Esophagus (tissue), 2 donors: ENCODE measurements at regions not wholly inside any gene's neighbourhood (a gene's known extent, or its start where the extent isn't known, plus 50 kb on each side); places are given as distances from the start of the nearest gene placed in this dataset.

Source experiments
- H3K27ac ChIP-seq, 2 donors: one replicate each; pipeline ENCODE4 v1.5.1; 2013; ENCODE audit warnings: low read depth in 2 of 2, mild to moderate bottlenecking in 2 of 2, inconsistent platforms in 1 of 2, low read length in 1 of 2, moderate library complexity in 1 of 2
- H3K27me3 ChIP-seq, 2 donors: one replicate each; pipeline ENCODE4 v1.6.1; 2013; ENCODE audit warnings: low read length in 2 of 2, control low read depth in 1 of 2, mild to moderate bottlenecking in 1 of 2; ENCODE audit not compliant: insufficient read depth in 2 of 2, control insufficient read depth in 1 of 2
- H3K36me3 ChIP-seq, 2 donors: one replicate each; pipeline ENCODE4 v1.6.1; 2013; ENCODE audit warnings: low read length in 1 of 2; ENCODE audit not compliant: control insufficient read depth in 2 of 2, insufficient read depth in 2 of 2
- H3K4me1 ChIP-seq, 2 donors: one replicate each; pipeline ENCODE4 v1.6.1; 2013; ENCODE audit warnings: low read length in 1 of 2; ENCODE audit not compliant: control insufficient read depth in 2 of 2, insufficient read depth in 2 of 2
- H3K4me3 ChIP-seq, 2 donors: one replicate each; pipeline ENCODE4 v1.5.1; 2013; ENCODE audit warnings: low read length in 2 of 2, mild to moderate bottlenecking in 2 of 2, low read depth in 1 of 2, moderate library complexity in 1 of 2
- H3K9me3 ChIP-seq, 2 donors: one replicate each; pipeline ENCODE4 v1.6.1; 2013; ENCODE audit warnings: mild to moderate bottlenecking in 2 of 2, low read depth in 1 of 2, low read length in 1 of 2, moderate library complexity in 1 of 2; ENCODE audit not compliant: control insufficient read depth in 2 of 2, insufficient read depth in 1 of 2
- WGBS, 2 donors: extraction: QIAGEN DNeasy Blood & Tissue Kit; methylation state at CpG; one replicate each; pipeline ENCODE4 v1.1.7; 2013; 5-methylcytosine and 5-hydroxymethylcytosine counted together
- donor health status: healthy with polysubstance abuse.
- donor health status: Bipolar disorder and iron deficiency.

DNA sequence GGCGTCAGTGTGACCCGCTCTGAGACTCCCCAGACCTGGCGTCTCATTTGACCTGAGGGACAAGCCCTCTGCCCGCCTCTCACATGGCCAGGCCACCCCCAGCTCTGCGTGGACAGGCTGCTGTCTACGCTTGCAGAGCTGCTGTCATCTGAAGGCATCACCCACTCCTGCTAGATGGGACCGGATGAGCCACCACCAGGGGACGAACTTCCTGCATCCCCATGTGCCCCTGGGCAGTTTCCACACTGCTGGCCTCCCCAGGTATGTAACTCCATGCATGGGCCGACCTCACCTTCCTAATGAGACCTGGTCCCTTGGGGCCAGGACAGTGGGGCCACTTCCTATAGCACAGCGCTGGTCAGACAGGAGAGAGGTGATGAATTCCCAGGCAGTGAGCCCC is 121.5 kb downstream of the PSMG1 start:
- H3K36me3 ChIP-seq, result no peaks in the 10 kb centered on the region
- no peak overlapping the region for H3K27ac ChIP-seq
- H3K9me3 ChIP-seq, result peaks cover 0 to 5% of the 10 kb centered on the region in 2 donors
- peaks cover 0 to 7% of the 10 kb centered on the region in 2 donors for H3K4me1 ChIP-seq
- H3K27me3 ChIP-seq, result no peaks in the 10 kb centered on the region
- WGBS, 2 donors, result 94 to 95% methylated on average over 10 of the region's 10 CpGs
- no peak overlapping the region for H3K4me3 ChIP-seq

DNA sequence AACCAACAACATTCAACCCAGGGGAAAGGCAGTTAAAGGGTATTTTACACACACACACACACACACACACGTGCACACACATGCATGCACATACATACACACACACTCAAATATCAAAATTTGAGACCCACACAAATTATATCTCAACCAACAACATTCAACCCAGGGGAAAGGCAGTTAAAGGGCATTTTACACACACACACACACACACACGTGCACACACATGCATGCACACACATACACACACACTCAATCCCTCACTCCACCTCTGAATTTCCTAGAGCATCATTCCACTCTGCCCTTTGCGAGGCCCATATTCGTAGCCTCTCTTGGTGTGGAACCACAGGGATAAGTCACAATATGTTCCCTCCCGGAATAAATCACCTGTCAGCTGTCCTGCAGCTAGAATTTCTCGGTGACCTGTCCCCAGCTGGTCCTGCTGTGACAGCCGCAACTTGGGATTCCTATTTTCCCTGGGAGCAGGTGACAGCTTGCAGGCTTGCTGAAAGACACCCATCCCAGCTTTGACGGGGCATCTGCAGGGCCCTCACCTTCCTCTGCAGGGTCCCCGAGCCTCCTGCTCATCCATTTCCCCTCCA is 122.7 kb downstream of the PSMG1 start:
- H3K4me1 ChIP-seq, result peaks cover 0 to 7% of the 10 kb centered on the region in 2 donors
- WGBS, 2 donors, result 86 to 93% methylated on average over 9 of the region's 9 CpGs
- peaks cover 0 to 5% of the 10 kb centered on the region in 2 donors for H3K9me3 ChIP-seq
- no peak overlapping the region for H3K4me3 ChIP-seq
- H3K27me3 ChIP-seq, result no peaks in the 10 kb centered on the region
- no peak overlapping the region for H3K27ac ChIP-seq
- no peaks in the 10 kb centered on the region for H3K36me3 ChIP-seq

DNA sequence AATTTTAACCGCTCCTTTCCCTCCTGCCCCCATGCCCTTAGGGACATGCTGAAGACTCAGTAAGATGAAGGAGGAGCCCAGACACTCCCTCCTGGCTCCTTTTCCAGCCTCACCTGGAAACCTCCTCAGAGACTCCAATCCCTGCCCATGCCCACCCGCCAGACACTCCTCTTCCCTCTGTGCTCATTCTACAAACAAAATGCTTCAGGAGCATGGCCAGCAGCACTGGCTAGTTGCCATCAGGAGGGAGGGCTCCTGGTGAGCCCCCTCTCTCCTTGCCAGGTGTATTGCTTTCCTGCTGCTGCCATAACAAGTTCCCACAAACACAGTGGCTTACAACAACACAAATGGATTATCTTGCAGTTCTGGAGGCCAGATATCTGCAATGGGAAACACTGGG is 126.1 kb downstream of the PSMG1 start:
- WGBS, 2 donors, result 45 to 51% methylated on average over 2 of the region's 2 CpGs
- Histone ChIP-seq H3K36me3 (no peaks in the 10 kb centered on the region), H3K27me3 (no peaks in the 10 kb centered on the region), H3K4me3 (no peak overlapping the region), H3K27ac (peak overlapping the region in 1 of 2 donors; percentile 26), H3K4me1 (peaks cover 6 to 7% of the 10 kb centered on the region in 2 donors), H3K9me3 (no peaks in the 10 kb centered on the region)

DNA sequence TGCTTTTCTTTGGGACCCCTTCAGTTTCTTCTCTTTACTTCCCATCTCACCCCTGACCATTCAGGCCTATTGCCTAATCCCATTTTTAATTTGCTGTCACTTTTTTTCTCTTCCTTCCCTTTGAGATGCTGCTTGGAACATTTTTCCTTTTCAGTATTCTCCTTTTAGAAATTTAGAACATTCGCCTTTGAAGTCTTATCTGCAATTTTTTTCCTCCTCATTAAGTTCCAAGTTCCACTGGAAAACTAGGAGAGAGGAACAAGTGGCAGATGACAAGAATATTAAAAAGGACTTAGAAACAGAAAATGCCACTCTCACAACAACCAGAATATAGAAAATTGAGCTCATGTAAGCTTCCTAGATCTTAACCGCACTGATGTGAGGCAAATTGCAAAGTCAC is 126.6 kb downstream of the PSMG1 start:
- no peaks in the 10 kb centered on the region for H3K9me3 ChIP-seq
- H3K4me3 ChIP-seq, result no peak overlapping the region
- H3K27ac ChIP-seq, result peak overlapping the region in 1 of 2 donors; percentile 26
- H3K27me3 ChIP-seq, result no peaks in the 10 kb centered on the region
- WGBS, 2 donors, result 73 to 79% methylated on average over 2 of the region's 2 CpGs
- no peaks in the 10 kb centered on the region for H3K36me3 ChIP-seq
- peaks cover 7 to 8% of the 10 kb centered on the region in 2 donors for H3K4me1 ChIP-seq

DNA sequence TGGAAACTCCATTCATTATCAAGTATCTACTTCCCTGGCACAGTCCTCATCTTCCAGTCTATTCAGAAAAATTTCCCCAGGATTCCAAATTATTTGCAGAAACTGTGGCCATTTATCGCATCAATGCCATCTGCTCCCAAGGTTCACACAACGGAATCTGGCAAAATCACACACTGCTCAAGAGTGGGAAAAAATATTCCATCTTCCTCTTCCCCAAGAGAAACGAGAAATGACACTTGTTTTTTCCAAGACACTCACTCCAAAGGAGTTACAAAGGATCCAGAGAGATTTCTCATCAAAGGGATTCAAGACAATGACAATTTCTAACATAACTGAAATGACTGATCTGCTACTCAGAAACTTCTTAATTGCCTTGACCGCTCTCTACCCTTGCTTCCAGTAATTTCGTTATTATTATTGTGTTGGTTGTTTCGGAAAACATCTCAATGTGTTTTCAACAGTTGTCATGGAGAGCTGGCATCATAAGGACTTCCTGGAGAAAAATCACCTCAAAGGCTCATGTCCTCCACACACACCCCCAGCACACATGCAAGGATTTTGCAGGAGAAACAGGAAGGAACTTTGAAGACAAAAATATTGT is 128.0 kb downstream of the PSMG1 start:
- Histone ChIP-seq H3K27me3 (no peaks in the 10 kb centered on the region), H3K9me3 (no peaks in the 10 kb centered on the region), H3K27ac (no peak overlapping the region), H3K4me1 (peaks cover 7 to 9% of the 10 kb centered on the region in 2 donors), H3K4me3 (no peak overlapping the region), H3K36me3 (no peaks in the 10 kb centered on the region)
- 49 to 57% methylated on average over 6 of the region's 6 CpGs for WGBS, 2 donors

DNA sequence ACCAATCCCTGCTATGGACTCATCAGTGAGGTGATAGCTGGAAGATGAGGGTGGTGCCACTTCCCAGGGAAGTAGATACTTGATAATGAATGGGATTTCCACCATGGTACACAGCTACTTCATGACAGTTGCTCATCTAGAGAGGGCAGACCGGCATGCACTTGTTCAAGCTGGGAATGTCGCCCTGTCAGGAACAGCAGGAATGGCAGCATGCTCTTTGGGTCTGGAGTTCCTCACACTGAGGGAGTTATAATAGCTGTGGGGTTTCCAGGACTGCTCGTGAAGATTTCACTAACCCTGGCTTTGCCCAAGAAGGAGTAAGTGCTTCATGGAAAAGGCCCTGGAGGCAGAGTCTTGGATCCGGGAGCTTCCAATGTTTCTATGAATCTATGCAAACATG is 129.2 kb downstream of the PSMG1 start:
- Histone ChIP-seq H3K9me3 (no peaks in the 10 kb centered on the region), H3K27me3 (no peaks in the 10 kb centered on the region), H3K27ac (no peak overlapping the region), H3K4me3 (no peak overlapping the region), H3K36me3 (no peaks in the 10 kb centered on the region), H3K4me1 (peaks cover 7 to 9% of the 10 kb centered on the region in 2 donors)
- 59 to 68% methylated on average over 4 of the region's 4 CpGs for WGBS, 2 donors

DNA sequence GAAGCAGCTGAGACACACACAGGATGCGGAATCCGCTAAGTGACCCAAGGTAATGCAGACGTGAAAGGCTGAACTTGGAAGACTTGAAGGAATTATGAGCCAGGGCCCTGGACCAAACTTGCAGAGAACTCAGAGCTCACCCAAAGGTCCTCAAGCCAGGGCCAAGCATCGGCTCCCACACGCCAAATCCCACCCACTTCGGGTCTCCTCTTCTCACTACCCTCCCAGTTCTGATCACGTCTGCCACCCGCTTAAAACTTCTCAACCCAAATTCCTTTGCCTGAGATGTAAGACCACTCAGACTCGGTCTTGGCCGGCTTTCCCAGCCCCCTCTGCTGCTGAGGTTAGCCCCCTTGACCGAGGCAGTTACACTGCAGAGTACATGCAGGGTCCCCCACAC is 130.1 kb downstream of the PSMG1 start:
- Histone ChIP-seq H3K27ac (no peak overlapping the region), H3K4me1 (peaks cover 7 to 9% of the 10 kb centered on the region in 2 donors), H3K27me3 (no peaks in the 10 kb centered on the region), H3K9me3 (no peaks in the 10 kb centered on the region), H3K36me3 (no peaks in the 10 kb centered on the region), H3K4me3 (no peak overlapping the region)
- WGBS, 2 donors, result 84 to 90% methylated on average over 11 of the region's 11 CpGs

DNA sequence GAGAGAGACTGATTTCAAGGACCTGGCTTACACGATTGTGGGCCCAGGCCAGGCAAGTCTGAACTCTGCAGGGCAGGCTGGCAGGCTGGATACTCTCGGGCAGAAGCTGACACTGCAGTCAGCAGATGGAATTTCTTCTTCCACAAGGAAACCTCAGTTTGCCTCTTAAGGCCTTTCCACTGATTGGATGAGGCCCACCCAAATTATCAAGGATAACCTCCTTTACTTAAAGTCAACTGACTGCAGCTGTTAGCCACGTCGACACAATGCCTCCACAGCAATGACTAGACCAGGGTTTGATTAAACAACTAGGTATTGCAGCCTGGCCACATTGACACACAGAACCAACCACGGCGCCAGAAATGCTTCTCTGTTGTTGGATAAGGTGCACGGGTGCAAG is 130.5 kb downstream of the PSMG1 start:
- Histone ChIP-seq H3K4me1 (peaks cover 7 to 9% of the 10 kb centered on the region in 2 donors), H3K27ac (no peak overlapping the region), H3K9me3 (no peaks in the 10 kb centered on the region), H3K4me3 (no peak overlapping the region), H3K27me3 (no peaks in the 10 kb centered on the region), H3K36me3 (no peaks in the 10 kb centered on the region)
- WGBS, 2 donors, result 75 to 80% methylated on average over 7 of the region's 7 CpGs

DNA sequence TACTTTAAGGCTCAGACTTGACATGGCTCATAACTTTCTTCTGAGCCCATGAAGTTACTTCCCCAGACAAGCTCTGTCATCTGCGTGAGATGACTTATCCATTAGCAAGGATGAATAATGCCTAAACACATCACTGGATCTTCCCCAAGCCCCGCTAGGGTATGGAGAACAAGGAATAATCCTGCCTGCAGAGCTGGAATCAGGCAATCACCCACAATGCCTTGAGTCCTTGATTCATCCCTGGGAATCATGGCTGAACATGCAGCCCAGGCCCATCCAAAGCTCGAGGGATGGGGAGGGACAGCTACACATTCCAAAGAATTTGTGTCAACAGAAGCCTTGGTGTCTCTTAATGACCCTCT is 131.7 kb downstream of the PSMG1 start:
- peak overlapping the region in 1 of 2 donors; percentile 45 for H3K27ac ChIP-seq
- no peaks in the 10 kb centered on the region for H3K27me3 ChIP-seq
- WGBS, 2 donors, result 43 to 55% methylated on average over 3 of the region's 3 CpGs
- no peaks in the 10 kb centered on the region for H3K36me3 ChIP-seq
- H3K4me1 ChIP-seq, result peaks cover 5 to 11% of the 10 kb centered on the region in 2 donors
- H3K4me3 ChIP-seq, result no peak overlapping the region
- H3K9me3 ChIP-seq, result no peaks in the 10 kb centered on the region
